GM12872 (cell line): ENCODE measurements at regions not wholly inside any gene's neighbourhood (a gene's known extent, or its start where the extent isn't known, plus 50 kb on each side); places are given as distances from the start of the nearest gene placed in this dataset.

ENCODE experiments used
- TF ChIP-seq, protein P1 (sequence below): IDR thresholded peaks from 3 replicates; pipeline ENCODE4 v1.5.1; 2011; ENCODE audit warnings: low read depth, mild to moderate bottlenecking, low read length, moderate library complexity; ENCODE audit not compliant: insufficient read depth

DNA sequence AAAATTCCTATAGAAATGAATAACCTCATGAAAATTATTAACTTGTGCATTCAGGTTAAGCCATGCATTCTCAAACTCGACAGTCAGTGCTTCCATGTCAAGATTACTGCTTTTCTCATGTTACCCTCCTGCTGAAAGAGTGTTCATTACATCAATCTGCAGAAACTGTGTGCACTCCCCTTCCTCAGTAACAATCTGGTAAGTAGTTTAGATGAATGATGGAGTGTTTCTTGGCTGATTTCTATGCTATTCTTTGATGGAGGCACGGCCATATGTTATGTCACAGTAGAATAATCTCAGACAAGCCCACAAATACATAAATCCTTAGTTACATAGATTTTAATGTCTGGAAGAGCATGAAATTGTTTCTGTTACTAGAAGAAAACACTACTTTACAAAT, 193.3 kb upstream of the FAM47A start:
- TF ChIP-seq, protein P1, sequence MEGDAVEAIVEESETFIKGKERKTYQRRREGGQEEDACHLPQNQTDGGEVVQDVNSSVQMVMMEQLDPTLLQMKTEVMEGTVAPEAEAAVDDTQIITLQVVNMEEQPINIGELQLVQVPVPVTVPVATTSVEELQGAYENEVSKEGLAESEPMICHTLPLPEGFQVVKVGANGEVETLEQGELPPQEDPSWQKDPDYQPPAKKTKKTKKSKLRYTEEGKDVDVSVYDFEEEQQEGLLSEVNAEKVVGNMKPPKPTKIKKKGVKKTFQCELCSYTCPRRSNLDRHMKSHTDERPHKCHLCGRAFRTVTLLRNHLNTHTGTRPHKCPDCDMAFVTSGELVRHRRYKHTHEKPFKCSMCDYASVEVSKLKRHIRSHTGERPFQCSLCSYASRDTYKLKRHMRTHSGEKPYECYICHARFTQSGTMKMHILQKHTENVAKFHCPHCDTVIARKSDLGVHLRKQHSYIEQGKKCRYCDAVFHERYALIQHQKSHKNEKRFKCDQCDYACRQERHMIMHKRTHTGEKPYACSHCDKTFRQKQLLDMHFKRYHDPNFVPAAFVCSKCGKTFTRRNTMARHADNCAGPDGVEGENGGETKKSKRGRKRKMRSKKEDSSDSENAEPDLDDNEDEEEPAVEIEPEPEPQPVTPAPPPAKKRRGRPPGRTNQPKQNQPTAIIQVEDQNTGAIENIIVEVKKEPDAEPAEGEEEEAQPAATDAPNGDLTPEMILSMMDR: no peak

DNA sequence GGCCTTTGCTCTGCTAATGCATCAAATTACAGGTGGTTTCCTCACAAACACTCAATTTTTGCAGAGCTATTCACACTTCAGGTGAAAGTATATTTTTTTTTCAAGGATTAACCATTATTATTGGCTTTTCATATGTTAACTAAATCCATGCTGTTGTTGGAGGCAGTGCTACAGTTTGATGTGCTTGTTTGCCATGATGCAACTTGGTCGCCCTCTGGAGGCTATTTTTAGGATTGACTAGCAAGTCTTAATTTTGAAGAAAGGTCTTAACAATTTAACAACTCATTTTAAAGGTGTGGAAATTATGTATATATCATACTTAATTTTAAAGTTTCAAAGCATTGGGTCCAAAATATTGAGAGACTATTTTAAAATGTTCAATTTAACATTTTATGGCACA, 168.8 kb upstream of the FAM47A start:
- TF ChIP-seq, protein P1: peak; percentile 39; the same call in 1 of the 3 replicates

DNA sequence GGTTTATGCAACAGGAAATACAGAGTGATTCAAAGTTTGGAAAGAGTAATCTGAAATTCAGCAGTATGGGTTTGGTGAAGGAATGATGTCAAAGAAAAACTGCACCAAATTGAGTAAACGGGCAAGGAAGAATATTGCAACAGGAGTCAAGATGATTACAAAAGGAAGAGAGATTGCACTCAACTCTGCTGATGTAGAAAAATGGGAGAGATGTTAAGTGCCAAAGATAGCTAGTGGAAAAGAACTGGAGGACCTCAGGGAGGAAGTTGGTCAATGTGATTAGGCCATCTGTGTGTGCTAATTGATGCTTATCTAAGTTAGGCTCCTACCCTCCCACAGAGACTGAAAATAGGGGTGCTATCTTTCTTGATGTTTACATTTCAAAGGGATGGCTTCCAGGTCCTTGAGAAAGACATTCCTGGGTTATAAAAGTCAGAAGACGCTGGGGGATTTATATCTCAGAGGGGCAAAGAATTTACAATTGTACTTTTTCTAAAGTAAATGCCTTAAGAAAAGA, 167.4 kb upstream of the FAM47A start:
- TF ChIP-seq, protein P1: no peak

DNA sequence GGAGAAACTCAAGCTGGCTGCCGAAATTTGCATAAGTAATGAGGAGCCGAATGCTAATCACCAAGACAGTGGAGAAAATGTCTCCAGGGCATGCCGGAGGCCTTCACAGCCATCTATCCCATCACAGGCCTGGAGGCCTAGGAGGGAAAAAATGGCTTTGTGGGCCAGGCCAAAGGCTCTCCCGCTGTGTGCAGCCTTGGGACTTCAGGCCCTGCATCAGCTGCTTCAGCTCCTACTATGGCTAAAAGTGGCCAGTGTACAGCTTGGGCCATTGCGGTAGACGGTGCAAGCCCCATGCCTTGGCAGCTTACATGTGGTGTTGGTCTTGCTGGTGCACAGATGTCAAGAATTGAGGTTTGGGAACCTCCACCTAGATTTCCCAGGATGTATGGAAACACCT, 162.6 kb upstream of the FAM47A start:
- TF ChIP-seq, protein P1: no peak

DNA sequence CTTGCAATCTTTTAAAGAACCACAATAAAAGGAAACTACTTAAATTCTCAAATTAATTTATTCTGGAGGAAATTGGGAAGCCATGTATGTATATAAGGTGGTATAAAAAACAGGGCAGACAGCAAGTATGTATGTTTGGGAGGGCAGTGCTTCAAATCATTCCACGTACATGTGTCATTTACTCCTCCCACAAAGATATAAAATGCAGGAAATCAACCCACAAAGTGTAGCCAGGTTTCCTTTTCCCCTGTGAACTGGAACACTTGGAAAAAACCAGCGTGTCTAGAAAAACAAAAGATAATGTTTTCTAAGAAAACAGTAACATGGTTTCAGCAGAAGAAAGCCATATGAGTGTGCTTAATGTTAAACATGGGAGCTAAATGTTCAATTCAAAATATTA, 156.7 kb upstream of the FAM47A start:
- TF ChIP-seq, protein P1: no peak

DNA sequence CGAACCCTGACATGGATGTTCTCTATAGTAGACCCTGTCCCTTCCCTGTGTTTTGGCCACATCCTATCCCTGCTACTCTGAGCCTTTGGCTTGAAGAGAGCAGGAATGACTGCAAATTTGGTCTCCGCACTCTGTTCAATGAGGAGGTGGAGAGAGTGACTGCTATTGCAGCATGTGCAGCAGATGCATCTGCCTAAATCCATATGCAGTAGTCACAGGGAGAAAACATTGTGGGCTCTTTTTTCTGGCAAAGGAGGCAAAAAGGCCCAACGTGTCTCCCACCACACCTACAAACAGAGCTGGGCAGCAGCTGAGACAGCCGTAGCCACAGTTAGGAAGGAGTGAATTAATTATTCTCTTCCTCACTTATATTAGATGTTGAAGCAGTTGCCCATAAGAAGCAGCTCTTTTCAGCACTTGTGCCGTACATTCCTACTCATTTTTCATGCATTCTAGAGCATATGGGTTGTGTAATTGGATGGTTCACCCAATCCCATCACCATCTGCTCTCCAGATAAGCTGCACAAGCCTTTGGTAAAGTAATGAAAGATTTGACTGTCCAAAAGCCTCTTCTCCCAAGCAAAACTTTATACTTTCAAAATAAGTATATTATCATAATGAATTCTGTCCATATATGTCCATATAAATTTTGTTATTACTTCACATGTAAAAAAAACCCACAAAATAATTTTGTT, 147.9 kb upstream of the FAM47A start:
- TF ChIP-seq, protein P1: no peak

DNA sequence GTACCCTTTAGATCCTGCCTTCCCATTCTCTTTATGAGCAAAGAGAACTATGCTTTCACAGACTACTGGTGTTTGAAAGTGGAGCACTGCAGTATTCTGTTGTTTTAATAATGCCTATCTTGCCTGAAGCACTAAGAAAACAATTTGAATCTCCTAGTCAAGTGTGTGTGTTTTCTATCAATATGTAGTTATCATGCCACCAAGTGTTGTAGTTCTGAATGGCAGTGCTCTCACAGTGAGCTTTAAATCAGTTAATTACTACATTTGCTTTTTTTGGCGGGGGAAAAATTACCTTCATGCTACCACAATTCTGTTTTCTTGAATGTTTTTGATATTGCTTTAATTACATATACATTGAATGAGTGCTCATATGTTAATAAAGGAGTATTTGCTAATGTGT, 143.6 kb upstream of the FAM47A start:
- TF ChIP-seq, protein P1: no peak

DNA sequence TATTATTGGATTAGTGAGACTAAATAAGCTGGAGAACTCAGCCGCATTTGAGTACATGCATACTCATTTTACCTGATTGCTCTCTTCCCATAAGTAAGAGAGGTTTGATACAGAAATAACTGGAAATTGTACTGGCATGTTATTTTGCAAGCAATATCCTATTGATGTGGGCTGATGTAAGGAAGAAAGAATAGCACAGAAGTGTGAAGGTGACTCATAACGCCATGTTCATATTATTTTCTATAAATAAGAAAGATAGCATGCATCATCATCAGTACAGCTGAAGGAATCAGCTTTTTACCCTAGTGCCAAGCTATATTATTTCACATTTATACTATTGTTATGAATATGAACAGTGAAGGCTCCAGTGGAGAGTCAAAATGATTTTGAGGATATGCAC, 138.3 kb upstream of the FAM47A start:
- TF ChIP-seq, protein P1: no peak
